Kidney (tissue), 13 donors: ENCODE measurements at regions not wholly inside any gene's neighbourhood (a gene's known extent, or its start where the extent isn't known, plus 50 kb on each side); places are given as distances from the start of the nearest gene placed in this dataset.
"Not testable (repeated sequence)": the region's sequence is repeated elsewhere in the genome, so short reads cannot be mapped to it uniquely, and the experiment has no call there.

Source experiments
- DNase-seq, 5 donors: peaks; one replicate each; pipeline ENCODE4 v3.0.0-alpha.2; 2013 to 2020
- FAIRE-seq: peaks from 2 replicates; lab custom pipeline; 2012; peaks lifted over from hg19 to GRCh38; lab: Jason Lieb, UNC
- H3K27ac ChIP-seq, 2 donors: one replicate each; pipeline ENCODE4 v1.7.0; 2013; ENCODE audit warnings: low read depth in 2 of 2, low read length in 2 of 2, inconsistent platforms in 1 of 2
- H3K27me3 ChIP-seq: one replicate; pipeline ENCODE4 v1.7.1; 2013; ENCODE audit warnings: low read length, inconsistent platforms; ENCODE audit not compliant: control insufficient read depth, insufficient read depth
- H3K36me3 ChIP-seq, 3 donors: one replicate each; pipeline versions ENCODE4 v1.7.0 to v1.7.1; 2013; ENCODE audit warnings: low read length in 3 of 3, control low read depth in 1 of 3, inconsistent platforms in 1 of 3; ENCODE audit not compliant: insufficient read depth in 3 of 3, control insufficient read depth in 2 of 3
- H3K4me1 ChIP-seq, 3 donors: one replicate each; pipeline versions ENCODE4 v1.7.0 to v1.7.1; 2013; ENCODE audit warnings: low read length in 3 of 3, inconsistent platforms in 1 of 3, low read depth in 1 of 3; ENCODE audit not compliant: control insufficient read depth in 2 of 3, insufficient read depth in 2 of 3
- H3K4me3 ChIP-seq, 3 donors: one replicate each; pipeline versions ENCODE4 v1.7.0 to v1.8.1; 2013; ENCODE audit warnings: low read length in 3 of 3, control low read depth in 1 of 3, inconsistent platforms in 1 of 3
- H3K9ac ChIP-seq, 3 donors: one replicate each; pipeline versions ENCODE4 v1.7.0 to v1.7.1; 2013; ENCODE audit warnings: low read length in 3 of 3, control low read depth in 1 of 3, inconsistent platforms in 1 of 3
- H3K9me3 ChIP-seq, 3 donors: one replicate each; pipeline versions ENCODE4 v1.7.0 to v1.7.1; 2013; ENCODE audit warnings: low read length in 3 of 3, control low read depth in 1 of 3, inconsistent platforms in 1 of 3; ENCODE audit not compliant: control insufficient read depth in 2 of 3, insufficient read depth in 1 of 3
- CTCF ChIP-seq: IDR thresholded peaks from 3 replicates; pipeline ENCODE4 v1.5.1; 2012; ENCODE audit warnings: mild to moderate bottlenecking, moderate library complexity, borderline replicate concordance; ENCODE audit not compliant: insufficient read depth; ENCODE audit errors: extremely low read depth
- intact Hi-C: fragments of 100-400 bp; cut with DNase I; formaldehyde crosslinking; loops from one replicate; pipeline ENCODE4 v1.11.1; 2022
- donor health status: control.
- donor health status: control.
- donor health status: control.
- donor health status: control.
- donor health status: control.
- donor health status: DM: yes; HTN: yes; CAD: no.
- donor health status: Normal renal cell carcinoma (clear cell type).

GRCh38 chr1:174105086-174105485 is 54.2 kb upstream of the RABGAP1L start:
- DNase-seq (no peak), FAIRE-seq (no peak)
- Histone ChIP-seq H3K9ac (no peak overlapping the region), H3K9me3 (no peaks in the 10 kb centered on the region), H3K4me1 (no peaks in the 10 kb centered on the region), H3K36me3 (no peaks in the 10 kb centered on the region), H3K4me3 (no peak overlapping the region), H3K27ac (no peak overlapping the region), H3K27me3 (no peaks in the 10 kb centered on the region)
- no peak for TF ChIP-seq CTCF
- intact Hi-C loops: no loop called here

- Histone ChIP-seq H3K9ac (no peak overlapping the region), H3K4me3 (no peak overlapping the region), H3K4me1 (no peaks in the 10 kb centered on the region), H3K27me3 (no peaks in the 10 kb centered on the region), H3K9me3 (no peaks in the 10 kb centered on the region), H3K27ac (no peak overlapping the region), H3K36me3 (no peaks in the 10 kb centered on the region)
- intact Hi-C loops: no loop called here
- no peak for TF ChIP-seq CTCF
- DNase-seq (no peak), FAIRE-seq (no peak)
These were observed 55.6 kb upstream of the RABGAP1L start for GRCh38 chr1:174103766-174104165.

GRCh38 chr1:174101976-174102375 is 57.3 kb upstream of the RABGAP1L start:
- H3K36me3 ChIP-seq, H3K9me3 ChIP-seq, intact Hi-C loops, H3K4me1 ChIP-seq, H3K27me3 ChIP-seq, FAIRE-seq, H3K27ac ChIP-seq, H3K9ac ChIP-seq, DNase-seq, H3K4me3 ChIP-seq: not testable (repeated sequence)

- DNase-seq (peak in 2 of 5 donors; percentile 52 to 63), FAIRE-seq (no peak)
- no peak for TF ChIP-seq CTCF
- no peaks in the 10 kb centered on the region for H3K27me3 ChIP-seq
- intact Hi-C loops: no loop called here
- no peak overlapping the region for H3K9ac ChIP-seq
- no peaks in the 10 kb centered on the region for H3K36me3 ChIP-seq
- no peak overlapping the region for H3K27ac ChIP-seq
- no peaks in the 10 kb centered on the region for H3K9me3 ChIP-seq
- no peak overlapping the region for H3K4me3 ChIP-seq
- no peaks in the 10 kb centered on the region for H3K4me1 ChIP-seq
These were observed 61.9 kb upstream of the RABGAP1L start for GRCh38 chr1:174097426-174097825.
